ENCODE measurements at regions not wholly inside any gene's neighbourhood (a gene's known extent, or its start where the extent isn't known, plus 50 kb on each side); places are given as distances from the start of the nearest gene placed in this dataset.
"Not testable (repeated sequence)": the region's sequence is repeated elsewhere in the genome, so short reads cannot be mapped to it uniquely, and the experiment has no call there.

GRCh38 chr4:52410971-52411370 is 248.1 kb downstream of the USP46 start:
- in situ Hi-C loops (cut with MboI; ENCODE audit: low pct_unique_long_range_greater_than_20kb, low sequenced_read_pairs, unreplicated experiment) = no loop called here
- no peak for TF ChIP-seq CTCF (IDR thresholded peaks at IDR 0.05; ENCODE audit: extremely low read depth, insufficient read depth, missing control alignments)
- DNase-seq (ENCODE audit: low spot score) = no peak

- in situ Hi-C loops (cut with MboI; ENCODE audit: low pct_unique_long_range_greater_than_20kb, low sequenced_read_pairs, unreplicated experiment) = no loop called here
- TF ChIP-seq CTCF (IDR thresholded peaks at IDR 0.05; ENCODE audit: extremely low read depth, insufficient read depth, missing control alignments) = no peak
- DNase-seq (ENCODE audit: low spot score) = no peak
These were observed 238.8 kb downstream of the USP46 start for GRCh38 chr4:52420330-52420729.

GRCh38 chr4:52421811-52422213 is 237.3 kb downstream of the USP46 start:
- no peak for TF ChIP-seq CTCF (IDR thresholded peaks at IDR 0.05; ENCODE audit: extremely low read depth, insufficient read depth, missing control alignments)
- no peak for DNase-seq (ENCODE audit: low spot score)
- in situ Hi-C loops (cut with MboI; ENCODE audit: low pct_unique_long_range_greater_than_20kb, low sequenced_read_pairs, unreplicated experiment) = no loop called here

GRCh38 chr4:52423967-52424366 is 235.1 kb downstream of the USP46 start:
- TF ChIP-seq CTCF (IDR thresholded peaks at IDR 0.05; ENCODE audit: extremely low read depth, insufficient read depth, missing control alignments) = no peak
- in situ Hi-C loops (cut with MboI; ENCODE audit: low pct_unique_long_range_greater_than_20kb, low sequenced_read_pairs, unreplicated experiment) = no loop called here
- DNase-seq (ENCODE audit: low spot score) = no peak

- in situ Hi-C loops (cut with MboI; ENCODE audit: low pct_unique_long_range_greater_than_20kb, low sequenced_read_pairs, unreplicated experiment) = no loop called here
- DNase-seq (ENCODE audit: low spot score) = no peak
- no peak for TF ChIP-seq CTCF (IDR thresholded peaks at IDR 0.05; ENCODE audit: extremely low read depth, insufficient read depth, missing control alignments)
These were observed 233.3 kb downstream of the USP46 start for GRCh38 chr4:52425751-52426326.

GRCh38 chr4:52431410-52431809 is 227.7 kb downstream of the USP46 start:
- in situ Hi-C loops (cut with MboI; ENCODE audit: low pct_unique_long_range_greater_than_20kb, low sequenced_read_pairs, unreplicated experiment) = no loop called here
- TF ChIP-seq CTCF (IDR thresholded peaks at IDR 0.05; ENCODE audit: extremely low read depth, insufficient read depth, missing control alignments) = no peak
- no peak for DNase-seq (ENCODE audit: low spot score)

GRCh38 chr4:52431869-52432268 is 227.2 kb downstream of the USP46 start:
- no peak for DNase-seq (ENCODE audit: low spot score)
- in situ Hi-C loops (cut with MboI; ENCODE audit: low pct_unique_long_range_greater_than_20kb, low sequenced_read_pairs, unreplicated experiment) = no loop called here
- TF ChIP-seq CTCF (IDR thresholded peaks at IDR 0.05; ENCODE audit: extremely low read depth, insufficient read depth, missing control alignments) = no peak

- DNase-seq (ENCODE audit: low spot score); in situ Hi-C loops (cut with MboI; ENCODE audit: low pct_unique_long_range_greater_than_20kb, low sequenced_read_pairs, unreplicated experiment): not testable (repeated sequence)
These were observed 216.6 kb downstream of the USP46 start for GRCh38 chr4:52442524-52442923.

Measured in GM13977 (cell line).